Calu3 (cell line): ENCODE measurements at regions not wholly inside any gene's neighbourhood (a gene's known extent, or its start where the extent isn't known, plus 50 kb on each side); places are given as distances from the start of the nearest gene placed in this dataset.

ENCODE experiments used
- BruUV-seq: library from RNA; stranded (reverse); fragments of 400-500 nt; replicated peaks from 2 replicates; lab custom pipeline; 2021; lab: Mats Ljungman, UMichigan
- CTCF ChIA-PET: fragments of 300-600 bp; sonication (Branson Sonifier 250); formaldehyde crosslinking; loops from one replicate; lab custom pipeline; 2022; ENCODE audit warnings: antibody characterized with exemption; lab: Charles Lee
- DNase-seq: peaks from one replicate; pipeline ENCODE4 v3.0.0; 2022
- H3K27ac Mint-ChIP-seq: one replicate; pipeline ENCODE4 v1.8.0; 2022; ENCODE audit warnings: mixed read lengths; ENCODE audit not compliant: unreplicated experiment
- H3K27me3 Mint-ChIP-seq: one replicate; pipeline ENCODE4 v1.8.0; 2022; ENCODE audit warnings: mixed read lengths; ENCODE audit not compliant: unreplicated experiment
- H3K36me3 Mint-ChIP-seq: one replicate; pipeline ENCODE4 v1.8.0; 2022; ENCODE audit warnings: mild to moderate bottlenecking, moderate library complexity, mixed read lengths; ENCODE audit not compliant: insufficient read depth, unreplicated experiment
- H3K4me1 Mint-ChIP-seq: one replicate; pipeline ENCODE4 v1.8.0; 2022; ENCODE audit warnings: mild to moderate bottlenecking, low read depth, mixed read lengths; ENCODE audit not compliant: unreplicated experiment
- H3K4me3 Mint-ChIP-seq: one replicate; pipeline ENCODE4 v1.8.0; 2022; ENCODE audit warnings: mild to moderate bottlenecking, low read depth, moderate library complexity, mixed read lengths; ENCODE audit not compliant: unreplicated experiment
- H3K9me3 Mint-ChIP-seq: one replicate; pipeline ENCODE4 v1.8.0; 2022; ENCODE audit warnings: low read depth, mixed read lengths; ENCODE audit not compliant: unreplicated experiment
- CTCF ChIP-seq: fragments of 200-600 bp; IDR thresholded peaks from one replicate; pipeline ENCODE4 v1.8.0; 2022; ENCODE audit warnings: antibody characterized with exemption; ENCODE audit not compliant: unreplicated experiment
- intact Hi-C: fragments of 100-400 bp; cut with micrococcal nuclease; formaldehyde crosslinking; loops from one replicate; pipeline ENCODE4 v1.10.0; 2022; ENCODE audit not compliant: unreplicated experiment

- DNase-seq = no peak
- Mint-ChIP-seq H3K27me3 (no peaks in the 10 kb centered on the region), H3K36me3 (no peaks in the 10 kb centered on the region), H3K27ac (no peak overlapping the region), H3K4me1 (no peaks in the 10 kb centered on the region), H3K9me3 (peaks cover 7% of the 10 kb centered on the region), H3K4me3 (no peak overlapping the region)
- BruUV-seq = no TSS peak
- TF ChIP-seq CTCF = no peak
- CTCF ChIA-PET = no interaction called here
- intact Hi-C loops = no loop called here
Observed at GRCh38 chr13:22210134-22210930, 539.5 kb downstream of the FGF9 start.

GRCh38 chr13:22211876-22212275 lies 541.0 kb downstream of the FGF9 start:
- CTCF ChIA-PET = no interaction called here
- intact Hi-C loops = no loop called here
- H3K4me1 Mint-ChIP-seq = no peaks in the 10 kb centered on the region
- no peaks in the 10 kb centered on the region for H3K36me3 Mint-ChIP-seq
- no TSS peak for BruUV-seq
- peaks cover 7% of the 10 kb centered on the region for H3K9me3 Mint-ChIP-seq
- TF ChIP-seq CTCF = no peak
- no peaks in the 10 kb centered on the region for H3K27me3 Mint-ChIP-seq
- H3K4me3 Mint-ChIP-seq = no peak overlapping the region
- no peak for DNase-seq
- no peak overlapping the region for H3K27ac Mint-ChIP-seq

GRCh38 chr13:22212576-22212975 lies 541.7 kb downstream of the FGF9 start:
- H3K9me3 Mint-ChIP-seq = peaks cover 3% of the 10 kb centered on the region
- no peak for TF ChIP-seq CTCF
- CTCF ChIA-PET = no interaction called here
- no peak overlapping the region for H3K27ac Mint-ChIP-seq
- no peak overlapping the region for H3K4me3 Mint-ChIP-seq
- H3K4me1 Mint-ChIP-seq = no peaks in the 10 kb centered on the region
- no TSS peak for BruUV-seq
- H3K36me3 Mint-ChIP-seq = no peaks in the 10 kb centered on the region
- H3K27me3 Mint-ChIP-seq = no peaks in the 10 kb centered on the region
- intact Hi-C loops = no loop called here
- no peak for DNase-seq

- Mint-ChIP-seq H3K27me3 (no peaks in the 10 kb centered on the region), H3K4me3 (no peak overlapping the region), H3K36me3 (no peaks in the 10 kb centered on the region), H3K4me1 (no peaks in the 10 kb centered on the region), H3K9me3 (peaks cover 2% of the 10 kb centered on the region), H3K27ac (no peak overlapping the region)
- intact Hi-C loops = no loop called here
- CTCF ChIA-PET = no interaction called here
- DNase-seq = no peak
- no TSS peak for BruUV-seq
- no peak for TF ChIP-seq CTCF
Observed at GRCh38 chr13:22214184-22214583, 543.3 kb downstream of the FGF9 start.
